Omental fat pad (tissue), 3 donors: ENCODE measurements at regions not wholly inside any gene's neighbourhood (a gene's known extent, or its start where the extent isn't known, plus 50 kb on each side); places are given as distances from the start of the nearest gene placed in this dataset.

ENCODE experiments used
- ATAC-seq: fragments of 150-250 bp; one replicate; pipeline ENCODE4 v1.9.1; 2016; ENCODE audit warnings: mild to moderate bottlenecking, moderate library complexity; ENCODE audit not compliant: low FRiP score
- DNase-seq: peaks from one replicate; pipeline ENCODE4 v3.0.0-alpha.2; 2019; ENCODE audit warnings: low spot score
- CTCF ChIP-seq, 3 donors: fragments of 450-650 bp; IDR thresholded peaks; one replicate each; pipeline ENCODE4 v1.5.1; 2016 to 2017; ENCODE audit warnings: antibody characterized with exemption in 3 of 3, mild to moderate bottlenecking in 3 of 3, moderate library complexity in 2 of 3

- no peak for DNase-seq
- no peak for ATAC-seq
- no peak for TF ChIP-seq CTCF (IDR thresholded peaks at IDR 0.05)
These were observed 296.4 kb upstream of the VCX start for GRCh38 chrX:7546551-7547080.

GRCh38 chrX:7545564-7545963, 297.4 kb upstream of the VCX start:
- no peak for DNase-seq
- ATAC-seq, result no peak
- no peak for TF ChIP-seq CTCF (IDR thresholded peaks at IDR 0.05)

- no peak for ATAC-seq
- no peak for DNase-seq
- no peak for TF ChIP-seq CTCF (IDR thresholded peaks at IDR 0.05)
These were observed 300.2 kb upstream of the VCX start for GRCh38 chrX:7542587-7543380.

- ATAC-seq (no peak), DNase-seq (no peak)
- no peak for TF ChIP-seq CTCF (IDR thresholded peaks at IDR 0.05)
These were observed 320.1 kb upstream of the VCX start for GRCh38 chrX:7522860-7523259.

GRCh38 chrX:7515681-7516413, 327.1 kb upstream of the VCX start:
- ATAC-seq, result no peak
- TF ChIP-seq CTCF (IDR thresholded peaks at IDR 0.05), result no peak
- no peak for DNase-seq

- TF ChIP-seq CTCF (IDR thresholded peaks at IDR 0.05), result no peak
- ATAC-seq, result no peak
- DNase-seq, result no peak
These were observed 327.9 kb upstream of the VCX start for GRCh38 chrX:7514871-7515599.
